ENCODE measurements at regions not wholly inside any gene's neighbourhood (a gene's known extent, or its start where the extent isn't known, plus 50 kb on each side); places are given as distances from the start of the nearest gene placed in this dataset.

DNA sequence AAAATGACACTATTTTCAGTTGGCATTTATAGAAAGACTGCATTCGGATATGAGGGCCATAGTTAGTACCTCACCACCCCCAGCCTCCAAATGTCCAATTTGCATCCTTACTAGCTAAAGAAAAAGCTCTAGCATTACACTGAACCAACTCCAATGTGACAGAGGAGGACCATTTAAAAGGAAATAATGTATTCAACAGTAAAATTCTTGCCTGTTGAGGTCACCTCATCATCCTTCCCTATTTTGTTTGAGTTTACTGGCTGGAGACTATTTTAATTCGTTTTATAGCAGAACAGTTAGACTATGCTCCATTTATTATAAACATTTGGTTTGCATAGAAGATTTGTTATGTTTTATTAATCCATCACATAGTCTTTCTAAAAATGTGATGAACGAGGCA lies 88.2 kb upstream of the PPARGC1A start:
- TF ChIP-seq, protein P1, sequence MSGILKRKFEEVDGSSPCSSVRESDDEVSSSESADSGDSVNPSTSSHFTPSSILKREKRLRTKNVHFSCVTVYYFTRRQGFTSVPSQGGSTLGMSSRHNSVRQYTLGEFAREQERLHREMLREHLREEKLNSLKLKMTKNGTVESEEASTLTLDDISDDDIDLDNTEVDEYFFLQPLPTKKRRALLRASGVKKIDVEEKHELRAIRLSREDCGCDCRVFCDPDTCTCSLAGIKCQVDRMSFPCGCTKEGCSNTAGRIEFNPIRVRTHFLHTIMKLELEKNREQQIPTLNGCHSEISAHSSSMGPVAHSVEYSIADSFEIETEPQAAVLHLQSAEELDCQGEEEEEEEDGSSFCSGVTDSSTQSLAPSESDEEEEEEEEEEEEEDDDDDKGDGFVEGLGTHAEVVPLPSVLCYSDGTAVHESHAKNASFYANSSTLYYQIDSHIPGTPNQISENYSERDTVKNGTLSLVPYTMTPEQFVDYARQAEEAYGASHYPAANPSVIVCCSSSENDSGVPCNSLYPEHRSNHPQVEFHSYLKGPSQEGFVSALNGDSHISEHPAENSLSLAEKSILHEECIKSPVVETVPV (CRISPR knock-in tag; IDR thresholded peaks at IDR 0.05): no peak
- TF ChIP-seq, protein P2, sequence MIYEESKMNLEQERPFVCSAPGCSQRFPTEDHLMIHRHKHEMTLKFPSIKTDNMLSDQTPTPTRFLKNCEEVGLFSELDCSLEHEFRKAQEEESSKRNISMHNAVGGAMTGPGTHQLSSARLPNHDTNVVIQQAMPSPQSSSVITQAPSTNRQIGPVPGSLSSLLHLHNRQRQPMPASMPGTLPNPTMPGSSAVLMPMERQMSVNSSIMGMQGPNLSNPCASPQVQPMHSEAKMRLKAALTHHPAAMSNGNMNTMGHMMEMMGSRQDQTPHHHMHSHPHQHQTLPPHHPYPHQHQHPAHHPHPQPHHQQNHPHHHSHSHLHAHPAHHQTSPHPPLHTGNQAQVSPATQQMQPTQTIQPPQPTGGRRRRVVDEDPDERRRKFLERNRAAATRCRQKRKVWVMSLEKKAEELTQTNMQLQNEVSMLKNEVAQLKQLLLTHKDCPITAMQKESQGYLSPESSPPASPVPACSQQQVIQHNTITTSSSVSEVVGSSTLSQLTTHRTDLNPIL (CRISPR knock-in tag; IDR thresholded peaks at IDR 0.05; ENCODE audit: low read depth): no peak
- no peak for TF ChIP-seq OSR1 (CRISPR knock-in tag; IDR thresholded peaks at IDR 0.05)
- TF ChIP-seq ISL1 (CRISPR knock-in tag; IDR thresholded peaks at IDR 0.05): no peak
- no peak for TF ChIP-seq TCF4 (CRISPR knock-in tag; IDR thresholded peaks at IDR 0.05; ENCODE audit: borderline replicate concordance)
- TF ChIP-seq, protein P3, sequence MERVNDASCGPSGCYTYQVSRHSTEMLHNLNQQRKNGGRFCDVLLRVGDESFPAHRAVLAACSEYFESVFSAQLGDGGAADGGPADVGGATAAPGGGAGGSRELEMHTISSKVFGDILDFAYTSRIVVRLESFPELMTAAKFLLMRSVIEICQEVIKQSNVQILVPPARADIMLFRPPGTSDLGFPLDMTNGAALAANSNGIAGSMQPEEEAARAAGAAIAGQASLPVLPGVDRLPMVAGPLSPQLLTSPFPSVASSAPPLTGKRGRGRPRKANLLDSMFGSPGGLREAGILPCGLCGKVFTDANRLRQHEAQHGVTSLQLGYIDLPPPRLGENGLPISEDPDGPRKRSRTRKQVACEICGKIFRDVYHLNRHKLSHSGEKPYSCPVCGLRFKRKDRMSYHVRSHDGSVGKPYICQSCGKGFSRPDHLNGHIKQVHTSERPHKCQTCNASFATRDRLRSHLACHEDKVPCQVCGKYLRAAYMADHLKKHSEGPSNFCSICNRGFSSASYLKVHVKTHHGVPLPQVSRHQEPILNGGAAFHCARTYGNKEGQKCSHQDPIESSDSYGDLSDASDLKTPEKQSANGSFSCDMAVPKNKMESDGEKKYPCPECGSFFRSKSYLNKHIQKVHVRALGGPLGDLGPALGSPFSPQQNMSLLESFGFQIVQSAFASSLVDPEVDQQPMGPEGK (CRISPR knock-in tag; IDR thresholded peaks at IDR 0.05; ENCODE audit: borderline replicate concordance): no peak
- no peak for TF ChIP-seq ZNF565 (CRISPR knock-in tag; conservative IDR thresholded peaks at IDR 0.05; ENCODE audit: low read depth)
- TF ChIP-seq PPARA (CRISPR knock-in tag; IDR thresholded peaks at IDR 0.05; ENCODE audit: borderline replicate concordance): no peak
- no peak for TF ChIP-seq SNAI2 (CRISPR knock-in tag; IDR thresholded peaks at IDR 0.05)
- no peak for TF ChIP-seq RARB (CRISPR knock-in tag; IDR thresholded peaks at IDR 0.05)
- no peak for ATAC-seq

DNA sequence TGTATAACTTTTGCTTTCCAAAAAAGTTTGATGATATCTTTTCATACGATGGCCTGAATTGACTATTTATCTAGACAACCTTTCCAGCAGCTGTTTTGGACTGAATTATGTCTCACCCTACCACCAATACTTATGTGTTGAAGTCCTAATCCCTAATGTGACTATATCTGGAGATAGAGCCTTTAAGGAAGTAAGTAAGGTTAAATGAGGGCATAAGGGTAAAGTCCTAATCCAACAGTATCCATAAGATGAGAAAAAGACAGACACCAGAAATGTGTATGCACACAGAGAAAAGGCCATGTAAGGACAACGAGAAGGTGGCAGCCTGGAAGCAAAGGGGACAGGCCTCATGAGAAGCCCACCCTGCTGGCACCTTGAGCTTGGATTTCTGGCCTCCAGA lies 86.6 kb upstream of the PPARGC1A start:
- TF ChIP-seq GLIS3 (CRISPR knock-in tag; IDR thresholded peaks at IDR 0.05) (no peak), RARB (CRISPR knock-in tag; IDR thresholded peaks at IDR 0.05) (no peak), CSDC2 (CRISPR knock-in tag; IDR thresholded peaks at IDR 0.05) (no peak), ZNF565 (CRISPR knock-in tag; conservative IDR thresholded peaks at IDR 0.05; ENCODE audit: low read depth) (no peak), PPARA (CRISPR knock-in tag; IDR thresholded peaks at IDR 0.05; ENCODE audit: borderline replicate concordance) (no peak), BACH2 (CRISPR knock-in tag; IDR thresholded peaks at IDR 0.05; ENCODE audit: borderline replicate concordance) (no peak), ARNTL (CRISPR knock-in tag; IDR thresholded peaks at IDR 0.05; ENCODE audit: borderline replicate concordance, low read depth) (no peak), ZNF70 (CRISPR knock-in tag; IDR thresholded peaks at IDR 0.05) (no peak), TCF4 (CRISPR knock-in tag; IDR thresholded peaks at IDR 0.05; ENCODE audit: borderline replicate concordance) (no peak), SNAI2 (CRISPR knock-in tag; IDR thresholded peaks at IDR 0.05) (no peak), ZFP30 (CRISPR knock-in tag; IDR thresholded peaks at IDR 0.05) (no peak), ZC3H10 (CRISPR knock-in tag; IDR thresholded peaks at IDR 0.05) (no peak), OSR1 (CRISPR knock-in tag; IDR thresholded peaks at IDR 0.05) (no peak), TOX (CRISPR knock-in tag; IDR thresholded peaks at IDR 0.05; ENCODE audit: borderline replicate concordance) (no peak), ISL1 (CRISPR knock-in tag; IDR thresholded peaks at IDR 0.05) (no peak), ESRRG (CRISPR knock-in tag; IDR thresholded peaks at IDR 0.05) (no peak)
- TF ChIP-seq, protein P1 (CRISPR knock-in tag; IDR thresholded peaks at IDR 0.05): no peak
- TF ChIP-seq, protein P2 (CRISPR knock-in tag; IDR thresholded peaks at IDR 0.05; ENCODE audit: low read depth): no peak
- TF ChIP-seq, protein P4, sequence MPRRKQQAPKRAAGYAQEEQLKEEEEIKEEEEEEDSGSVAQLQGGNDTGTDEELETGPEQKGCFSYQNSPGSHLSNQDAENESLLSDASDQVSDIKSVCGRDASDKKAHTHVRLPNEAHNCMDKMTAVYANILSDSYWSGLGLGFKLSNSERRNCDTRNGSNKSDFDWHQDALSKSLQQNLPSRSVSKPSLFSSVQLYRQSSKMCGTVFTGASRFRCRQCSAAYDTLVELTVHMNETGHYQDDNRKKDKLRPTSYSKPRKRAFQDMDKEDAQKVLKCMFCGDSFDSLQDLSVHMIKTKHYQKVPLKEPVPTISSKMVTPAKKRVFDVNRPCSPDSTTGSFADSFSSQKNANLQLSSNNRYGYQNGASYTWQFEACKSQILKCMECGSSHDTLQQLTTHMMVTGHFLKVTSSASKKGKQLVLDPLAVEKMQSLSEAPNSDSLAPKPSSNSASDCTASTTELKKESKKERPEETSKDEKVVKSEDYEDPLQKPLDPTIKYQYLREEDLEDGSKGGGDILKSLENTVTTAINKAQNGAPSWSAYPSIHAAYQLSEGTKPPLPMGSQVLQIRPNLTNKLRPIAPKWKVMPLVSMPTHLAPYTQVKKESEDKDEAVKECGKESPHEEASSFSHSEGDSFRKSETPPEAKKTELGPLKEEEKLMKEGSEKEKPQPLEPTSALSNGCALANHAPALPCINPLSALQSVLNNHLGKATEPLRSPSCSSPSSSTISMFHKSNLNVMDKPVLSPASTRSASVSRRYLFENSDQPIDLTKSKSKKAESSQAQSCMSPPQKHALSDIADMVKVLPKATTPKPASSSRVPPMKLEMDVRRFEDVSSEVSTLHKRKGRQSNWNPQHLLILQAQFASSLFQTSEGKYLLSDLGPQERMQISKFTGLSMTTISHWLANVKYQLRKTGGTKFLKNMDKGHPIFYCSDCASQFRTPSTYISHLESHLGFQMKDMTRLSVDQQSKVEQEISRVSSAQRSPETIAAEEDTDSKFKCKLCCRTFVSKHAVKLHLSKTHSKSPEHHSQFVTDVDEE (CRISPR knock-in tag; IDR thresholded peaks at IDR 0.05): no peak
- TF ChIP-seq, protein P3 (CRISPR knock-in tag; IDR thresholded peaks at IDR 0.05; ENCODE audit: borderline replicate concordance): no peak
- no peak for ATAC-seq
